ENCODE measurements at regions not wholly inside any gene's neighbourhood (a gene's known extent, or its start where the extent isn't known, plus 50 kb on each side); places are given as distances from the start of the nearest gene placed in this dataset.

GRCh38 chr5:88588609-88589008, 294.4 kb downstream of the MEF2C start:
- Histone ChIP-seq H3T11ph (ENCODE audit: low read length) (no peak overlapping the region), H4K91ac (ENCODE audit: insufficient read length, low read depth, low read length) (no peak overlapping the region), H2AK5ac (ENCODE audit: insufficient read length, low read length) (no peak overlapping the region), H3K9me3 (ENCODE audit: control insufficient read depth, low read depth, low read length) (no peaks in the 10 kb centered on the region), H3K27me3 (ENCODE audit: insufficient read depth, low read length) (no peaks in the 10 kb centered on the region), H4K20me1 (ENCODE audit: control insufficient read depth, insufficient read depth, insufficient read length) (no peaks in the 10 kb centered on the region), H2BK15ac (ENCODE audit: low read depth, low read length) (no peak overlapping the region), H2AFZ (ENCODE audit: low read length) (no peak overlapping the region), H2BK120ac (ENCODE audit: low read depth, low read length, poor library complexity, severe bottlenecking) (no peak overlapping the region), H2BK12ac (ENCODE audit: insufficient read length, low read depth, low read length) (no peak overlapping the region), H3K79me2 (ENCODE audit: insufficient read depth, low read length) (no peaks in the 10 kb centered on the region), H3K4me2 (ENCODE audit: insufficient read depth, insufficient read length, low read length) (no peak overlapping the region), H3K79me1 (ENCODE audit: insufficient read depth, low read depth, low read length, poor library complexity, severe bottlenecking) (no peaks in the 10 kb centered on the region), H3K56ac (ENCODE audit: insufficient read length, low read depth, low read length) (no peak overlapping the region), H3K23me2 (ENCODE audit: insufficient read length, low read depth, low read length, poor library complexity, severe bottlenecking) (no peaks in the 10 kb centered on the region), H2BK5ac (ENCODE audit: insufficient read length, low read length) (no peak overlapping the region), H3K18ac (ENCODE audit: insufficient read length, low read depth, low read length) (no peak overlapping the region), H4K5ac (ENCODE audit: insufficient read length, low read depth, low read length) (no peak overlapping the region), H3K4ac (ENCODE audit: low read depth, low read length) (no peak overlapping the region), H3K27ac (ENCODE audit: insufficient read length, low read depth, low read length) (no peak overlapping the region), H3K4me1 (ENCODE audit: insufficient read depth, low read length) (no peaks in the 10 kb centered on the region), H3K14ac (ENCODE audit: insufficient read depth, low read length) (no peak overlapping the region), H3K23ac (ENCODE audit: insufficient read length, low read depth, low read length) (no peak overlapping the region), H4K8ac (replicated peaks; ENCODE audit: insufficient read length, low read depth, low read length) (no peak overlapping the region), H3K9ac (ENCODE audit: extremely low read depth, insufficient read length, low read length) (no peak overlapping the region), H2BK20ac (ENCODE audit: low read depth, low read length, poor library complexity, severe bottlenecking) (no peak overlapping the region)
- DNase-seq: no peak
- TF ChIP-seq, protein P1, sequence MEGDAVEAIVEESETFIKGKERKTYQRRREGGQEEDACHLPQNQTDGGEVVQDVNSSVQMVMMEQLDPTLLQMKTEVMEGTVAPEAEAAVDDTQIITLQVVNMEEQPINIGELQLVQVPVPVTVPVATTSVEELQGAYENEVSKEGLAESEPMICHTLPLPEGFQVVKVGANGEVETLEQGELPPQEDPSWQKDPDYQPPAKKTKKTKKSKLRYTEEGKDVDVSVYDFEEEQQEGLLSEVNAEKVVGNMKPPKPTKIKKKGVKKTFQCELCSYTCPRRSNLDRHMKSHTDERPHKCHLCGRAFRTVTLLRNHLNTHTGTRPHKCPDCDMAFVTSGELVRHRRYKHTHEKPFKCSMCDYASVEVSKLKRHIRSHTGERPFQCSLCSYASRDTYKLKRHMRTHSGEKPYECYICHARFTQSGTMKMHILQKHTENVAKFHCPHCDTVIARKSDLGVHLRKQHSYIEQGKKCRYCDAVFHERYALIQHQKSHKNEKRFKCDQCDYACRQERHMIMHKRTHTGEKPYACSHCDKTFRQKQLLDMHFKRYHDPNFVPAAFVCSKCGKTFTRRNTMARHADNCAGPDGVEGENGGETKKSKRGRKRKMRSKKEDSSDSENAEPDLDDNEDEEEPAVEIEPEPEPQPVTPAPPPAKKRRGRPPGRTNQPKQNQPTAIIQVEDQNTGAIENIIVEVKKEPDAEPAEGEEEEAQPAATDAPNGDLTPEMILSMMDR (conservative IDR thresholded peaks at IDR 0.05): no peak
- Mint-ChIP-seq H3K27ac (no peak overlapping the region), H3K9me3 (peaks cover 5 to 17% of the 10 kb centered on the region in 2 experiments), H3K27me3 (ENCODE audit: low read depth) (no peaks in the 10 kb centered on the region), H3K36me3 (ENCODE audit: insufficient read depth in 1 of 3, low read depth in 3 of 3) (peaks cover 0 to 11% (median 0%) of the 10 kb centered on the region in 3 experiments; a peak in 4 of 7 replicates), H3K4me1 (no peaks in the 10 kb centered on the region), H3K4me3 (no peak overlapping the region)
- no CpG with 5 or more reads among the region's 4 CpGs for WGBS (ENCODE audit: extremely low coverage, insufficient read length, low lambda C conversion rate)
